ENCODE measurements at regions not wholly inside any gene's neighbourhood (a gene's known extent, or its start where the extent isn't known, plus 50 kb on each side); places are given as distances from the start of the nearest gene placed in this dataset.
"Not testable (repeated sequence)": the region's sequence is repeated elsewhere in the genome, so short reads cannot be mapped to it uniquely, and the experiment has no call there.

DNA sequence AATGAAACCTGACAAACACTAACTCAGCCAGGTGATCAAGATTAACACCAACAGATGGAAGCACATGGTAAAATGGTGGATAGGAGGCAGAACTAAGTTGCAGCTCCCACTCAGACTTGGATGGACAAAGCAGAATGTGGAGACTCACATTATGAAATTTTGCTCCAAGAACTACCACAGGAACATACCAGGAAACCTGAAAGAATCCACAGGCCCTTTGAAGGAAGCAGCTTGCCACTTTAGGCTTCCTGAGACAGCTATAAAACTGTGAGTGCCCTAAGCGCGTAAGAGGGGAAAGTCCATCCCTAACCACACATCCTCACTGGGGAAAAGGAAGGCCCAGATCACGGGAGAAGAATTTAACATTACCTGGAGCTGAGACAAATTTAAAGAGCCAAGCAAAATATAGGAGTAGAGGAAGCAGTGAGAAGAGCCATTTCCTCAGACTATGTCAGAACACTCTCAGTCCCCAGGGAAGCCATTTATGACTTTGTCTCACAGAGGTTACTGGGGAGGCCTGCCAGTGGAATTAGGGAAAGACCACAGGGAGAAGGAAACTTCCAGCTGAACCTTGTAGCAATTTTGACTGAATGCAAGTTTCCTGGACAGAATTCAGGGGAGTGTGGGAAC lies 224.5 kb downstream of the TEX13C start:
- Histone ChIP-seq H3K36me3 (ENCODE audit: low read depth, missing control alignments) (no peaks in the 10 kb centered on the region), H3K27me3 (no peaks in the 10 kb centered on the region), H3K9me3 (no peaks in the 10 kb centered on the region), H3K4me1 (no peaks in the 10 kb centered on the region), H3K27ac (no peak overlapping the region), H3K4me3 (no peak overlapping the region)
- DNase-seq = no peak
- TF ChIP-seq POLR2A (IDR thresholded peaks at IDR 0.05) = no peak
- TF ChIP-seq, protein P1, sequence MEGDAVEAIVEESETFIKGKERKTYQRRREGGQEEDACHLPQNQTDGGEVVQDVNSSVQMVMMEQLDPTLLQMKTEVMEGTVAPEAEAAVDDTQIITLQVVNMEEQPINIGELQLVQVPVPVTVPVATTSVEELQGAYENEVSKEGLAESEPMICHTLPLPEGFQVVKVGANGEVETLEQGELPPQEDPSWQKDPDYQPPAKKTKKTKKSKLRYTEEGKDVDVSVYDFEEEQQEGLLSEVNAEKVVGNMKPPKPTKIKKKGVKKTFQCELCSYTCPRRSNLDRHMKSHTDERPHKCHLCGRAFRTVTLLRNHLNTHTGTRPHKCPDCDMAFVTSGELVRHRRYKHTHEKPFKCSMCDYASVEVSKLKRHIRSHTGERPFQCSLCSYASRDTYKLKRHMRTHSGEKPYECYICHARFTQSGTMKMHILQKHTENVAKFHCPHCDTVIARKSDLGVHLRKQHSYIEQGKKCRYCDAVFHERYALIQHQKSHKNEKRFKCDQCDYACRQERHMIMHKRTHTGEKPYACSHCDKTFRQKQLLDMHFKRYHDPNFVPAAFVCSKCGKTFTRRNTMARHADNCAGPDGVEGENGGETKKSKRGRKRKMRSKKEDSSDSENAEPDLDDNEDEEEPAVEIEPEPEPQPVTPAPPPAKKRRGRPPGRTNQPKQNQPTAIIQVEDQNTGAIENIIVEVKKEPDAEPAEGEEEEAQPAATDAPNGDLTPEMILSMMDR (IDR thresholded peaks at IDR 0.05) = no peak
- 81% methylated on average over 3 of the region's 3 CpGs; no CpG with 5 or more reads in 1 of the 2 donors for WGBS, 2 donors
- intact Hi-C loops (cut with DNase I; ENCODE audit: low total_unique reads) = no loop called here

DNA sequence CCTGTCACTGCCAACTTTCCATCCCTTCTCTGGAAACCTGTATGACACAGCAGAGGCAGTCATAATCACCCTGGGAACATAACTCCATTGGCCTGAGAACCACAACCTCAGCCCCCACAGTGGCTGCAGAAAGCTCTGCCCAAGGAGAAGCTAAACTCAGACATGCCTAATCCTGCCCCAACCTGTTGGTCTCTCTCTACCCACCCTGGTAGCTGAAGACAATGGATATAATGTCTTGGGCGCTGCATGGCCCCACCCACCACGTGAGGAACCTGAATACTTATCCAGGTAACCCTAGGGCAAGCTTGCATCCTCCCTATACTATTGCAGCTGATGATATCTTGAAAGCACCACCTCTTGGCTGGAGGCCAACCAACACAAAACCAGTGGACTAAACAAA lies 225.2 kb downstream of the TEX13C start:
- H3K27ac ChIP-seq = no peak overlapping the region
- H3K4me1 ChIP-seq = no peaks in the 10 kb centered on the region
- intact Hi-C loops (cut with DNase I; ENCODE audit: low total_unique reads) = no loop called here
- H3K27me3 ChIP-seq = no peaks in the 10 kb centered on the region
- no peak for DNase-seq
- WGBS, 2 donors = 90 to 100% methylated on average over 2 of the region's 2 CpGs
- no peak overlapping the region for H3K4me3 ChIP-seq
- H3K36me3 ChIP-seq (ENCODE audit: low read depth, missing control alignments) = no peaks in the 10 kb centered on the region
- TF ChIP-seq, protein P1 (IDR thresholded peaks at IDR 0.05) = no peak
- TF ChIP-seq POLR2A (IDR thresholded peaks at IDR 0.05) = no peak
- H3K9me3 ChIP-seq = no peaks in the 10 kb centered on the region

DNA sequence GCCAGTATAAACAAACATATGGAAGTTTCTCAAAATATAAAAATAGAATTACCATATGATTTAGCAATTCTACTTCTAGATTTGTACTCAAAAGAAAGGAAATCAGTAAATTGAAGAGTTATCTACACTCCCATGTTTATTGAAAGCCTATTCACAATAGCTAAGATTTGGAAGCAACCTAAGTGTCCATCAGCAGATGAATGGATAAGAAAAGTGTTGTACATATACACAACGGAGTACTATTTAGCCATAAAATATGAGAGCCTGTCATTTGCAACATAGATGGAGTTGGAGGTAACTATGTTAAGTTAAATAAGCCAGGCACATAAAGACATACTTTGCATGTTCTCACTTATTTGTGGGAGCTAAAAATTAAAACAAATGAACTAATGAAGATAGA lies 257.8 kb downstream of the TEX13C start:
- WGBS, 2 donors = 53 to 73% methylated on average over 1 of the region's 1 CpG
- intact Hi-C loops (cut with DNase I; ENCODE audit: low total_unique reads) = no loop called here
- TF ChIP-seq POLR2A (IDR thresholded peaks at IDR 0.05) = no peak
- TF ChIP-seq, protein P1 (IDR thresholded peaks at IDR 0.05) = no peak

DNA sequence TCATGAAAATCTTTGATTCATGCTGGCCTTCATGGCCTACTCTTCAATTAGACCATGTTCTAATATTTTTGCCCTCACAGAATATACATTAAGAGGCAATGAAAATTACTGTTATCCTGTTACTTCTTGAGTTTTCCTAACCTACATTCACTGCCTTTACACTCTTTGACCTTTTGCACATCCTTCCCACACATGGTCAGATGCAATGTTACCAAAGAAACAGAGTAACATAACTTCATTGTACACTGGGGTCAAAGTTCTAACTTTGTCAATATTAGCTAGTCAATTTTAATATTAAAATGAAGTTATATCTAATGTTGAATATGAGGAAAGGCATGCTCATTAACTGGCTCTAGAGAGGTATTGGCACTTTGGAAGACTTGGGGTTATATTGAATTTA lies 284.8 kb downstream of the TEX13C start:
- Histone ChIP-seq H3K27me3 (no peaks in the 10 kb centered on the region), H3K9me3 (no peaks in the 10 kb centered on the region), H3K4me3 (no peak overlapping the region), H3K27ac (no peak overlapping the region), H3K4me1 (no peaks in the 10 kb centered on the region), H3K36me3 (ENCODE audit: low read depth, missing control alignments) (no peaks in the 10 kb centered on the region)
- intact Hi-C loops (cut with DNase I; ENCODE audit: low total_unique reads) = no loop called here
- TF ChIP-seq, protein P1 (IDR thresholded peaks at IDR 0.05) = no peak
- TF ChIP-seq POLR2A (IDR thresholded peaks at IDR 0.05) = no peak
- no peak for DNase-seq

More for the DNA sequence above, 257.8 kb downstream of the TEX13C start:
- no peaks in the 10 kb centered on the region for H3K36me3 ChIP-seq (ENCODE audit: low read depth, missing control alignments)
- DNase-seq = no peak
- H3K4me3 ChIP-seq = no peak overlapping the region
- no peak overlapping the region for H3K27ac ChIP-seq
- H3K9me3 ChIP-seq = no peaks in the 10 kb centered on the region
- H3K4me1 ChIP-seq = no peaks in the 10 kb centered on the region
- H3K27me3 ChIP-seq = no peaks in the 10 kb centered on the region

DNA sequence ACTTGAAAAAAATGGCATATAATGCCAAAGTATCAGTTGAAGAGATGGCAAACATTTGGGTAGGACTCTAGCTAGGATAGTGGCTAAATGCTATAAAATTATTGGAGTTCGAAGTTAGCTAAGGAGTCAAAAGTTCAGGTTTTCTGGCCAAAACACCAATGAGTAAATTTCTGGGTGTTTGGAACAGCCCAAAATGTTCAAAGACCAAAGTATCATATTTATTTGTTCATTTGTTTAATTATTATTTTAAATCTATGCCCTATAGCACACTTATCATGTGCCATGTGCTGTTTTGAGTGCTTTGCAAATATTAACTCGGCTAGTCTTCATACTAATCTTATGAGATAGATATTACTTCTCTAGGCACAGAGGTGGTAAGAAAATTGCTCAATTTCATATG lies 285.5 kb downstream of the TEX13C start:
- no peak overlapping the region for H3K27ac ChIP-seq
- intact Hi-C loops (cut with DNase I; ENCODE audit: low total_unique reads) = no loop called here
- H3K4me3 ChIP-seq = no peak overlapping the region
- H3K27me3 ChIP-seq = no peaks in the 10 kb centered on the region
- H3K4me1 ChIP-seq = no peaks in the 10 kb centered on the region
- TF ChIP-seq POLR2A (IDR thresholded peaks at IDR 0.05) = no peak
- TF ChIP-seq, protein P1 (IDR thresholded peaks at IDR 0.05) = no peak
- H3K9me3 ChIP-seq = no peaks in the 10 kb centered on the region
- 80 to 86% methylated on average over 2 of the region's 2 CpGs for WGBS, 2 donors
- H3K36me3 ChIP-seq (ENCODE audit: low read depth, missing control alignments) = no peaks in the 10 kb centered on the region
- DNase-seq = no peak

DNA sequence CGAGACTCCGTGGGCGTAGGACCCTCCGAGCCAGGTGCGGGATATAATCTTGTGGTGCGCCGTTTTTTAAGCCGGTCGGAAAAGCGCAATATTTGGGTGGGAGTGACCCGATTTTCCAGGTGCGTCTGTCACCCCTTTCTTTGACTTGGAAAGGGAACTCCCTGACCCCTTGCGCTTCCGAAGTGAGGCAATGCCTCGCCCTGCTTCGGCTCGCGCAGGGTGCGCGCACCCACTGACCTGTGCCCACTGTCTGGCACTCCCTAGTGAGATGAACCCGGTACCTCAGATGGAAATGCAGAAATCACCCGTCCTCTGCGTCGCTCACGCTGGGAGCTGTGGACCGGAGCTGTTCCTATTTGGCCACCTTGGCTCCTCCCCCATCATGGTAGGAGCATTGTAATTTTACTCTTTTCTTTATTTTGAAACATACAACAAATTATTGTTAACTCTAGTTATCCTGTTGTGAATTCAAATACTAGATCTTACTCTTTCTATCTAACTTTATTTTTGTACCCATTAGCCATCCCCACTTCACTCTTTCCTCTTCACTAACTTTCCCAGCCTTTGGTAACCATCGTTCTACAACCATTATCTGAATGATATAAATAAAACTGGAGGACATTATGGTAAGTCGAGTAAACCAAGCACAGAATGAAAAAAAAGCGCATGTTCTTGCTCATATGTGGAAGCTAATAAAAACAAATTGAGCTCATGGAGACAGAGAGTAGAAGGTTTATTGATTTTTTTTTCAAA lies 295.1 kb downstream of the TEX13C start:
- intact Hi-C loops (cut with DNase I; ENCODE audit: low total_unique reads); H3K27ac ChIP-seq; H3K9me3 ChIP-seq; H3K4me3 ChIP-seq; H3K27me3 ChIP-seq; DNase-seq; H3K4me1 ChIP-seq; H3K36me3 ChIP-seq (ENCODE audit: low read depth, missing control alignments): not testable (repeated sequence)
- WGBS, 2 donors = 91 to 95% methylated on average over 8 to 24 of the region's 29 CpGs
